WTC11 (cell line): ENCODE measurements at regions not wholly inside any gene's neighbourhood (a gene's known extent, or its start where the extent isn't known, plus 50 kb on each side); places are given as distances from the start of the nearest gene placed in this dataset.

Experiments
- AFF4 ChIP-seq: sonication (generic); formaldehyde crosslinking; IDR thresholded peaks from 2 replicates; pipeline ENCODE4 v1.8.1; 2023; ENCODE audit warnings: mild to moderate bottlenecking, missing genetic modification reagents, borderline replicate concordance
- CREM ChIP-seq: sonication (generic); formaldehyde crosslinking; IDR thresholded peaks from 2 replicates; pipeline ENCODE4 v1.8.1; 2022; ENCODE audit warnings: mild to moderate bottlenecking, missing genetic modification reagents, moderate library complexity
- CTCF ChIP-seq: fragments of 200-600 bp; IDR thresholded peaks from 2 replicates; pipeline ENCODE4 v1.8.0; 2022; ENCODE audit warnings: antibody characterized with exemption
- MYBL2 ChIP-seq: sonication (generic); formaldehyde crosslinking; IDR thresholded peaks from 2 replicates; pipeline ENCODE4 v1.8.1; 2023; ENCODE audit warnings: mild to moderate bottlenecking, moderate library complexity, missing genetic modification reagents
- NFYB ChIP-seq: sonication (generic); formaldehyde crosslinking; conservative IDR thresholded peaks from 2 replicates; pipeline ENCODE4 v1.8.0; 2022; ENCODE audit warnings: low read depth, missing genetic modification reagents
- SP1 ChIP-seq: sonication (generic); formaldehyde crosslinking; conservative IDR thresholded peaks from 2 replicates; pipeline ENCODE4 v1.8.1; 2022; ENCODE audit warnings: missing genetic modification reagents

- no peak for TF ChIP-seq CTCF
- TF ChIP-seq CREM (CRISPR knock-in tag): no peak
- TF ChIP-seq AFF4 (CRISPR knock-in tag): no peak
- TF ChIP-seq NFYB (CRISPR knock-in tag): no peak
- TF ChIP-seq SP1 (CRISPR knock-in tag): no peak
- TF ChIP-seq MYBL2 (CRISPR knock-in tag): no peak
Measured at GRCh38 chr4:53905941-53906377, 158.4 kb downstream of the CHIC2 start.
